Pancreas (tissue), 10 donors: ENCODE measurements at regions not wholly inside any gene's neighbourhood (a gene's known extent, or its start where the extent isn't known, plus 50 kb on each side); places are given as distances from the start of the nearest gene placed in this dataset.

Experiments used
- ATAC-seq, 4 donors: fragments of 200-7000 bp; cut with Tn5 transposase; one replicate each; pipeline versions ENCODE4 v1.8.0 to v1.9.1; 2020; ENCODE audit warnings: mild to moderate bottlenecking in 4 of 4, moderate library complexity in 4 of 4
- DNase-seq, 6 donors: peaks; one replicate each; pipeline ENCODE4 v3.0.0-alpha.2; 2020
- FAIRE-seq: peaks from 2 replicates; lab custom pipeline; 2012; peaks lifted over from hg19 to GRCh38; lab: Jason Lieb, UNC
- H3K27ac ChIP-seq, 4 donors: fragments of 200-600 bp; sonication (generic); 1 replicate in 3 of 4; 2 replicates in 1 of 4; pipeline versions ENCODE4 v1.5.0 to v1.8.0; 2020
- H3K27me3 ChIP-seq, 4 donors: fragments of 200-600 bp; one replicate each; pipeline ENCODE4 v1.8.0; 2021
- H3K36me3 ChIP-seq, 3 donors: fragments of 200-600 bp; sonication (generic) in 1 of 3; one replicate each; pipeline versions ENCODE4 v1.5.0 to v1.8.0; 2020 to 2021
- H3K4me1 ChIP-seq, 3 donors: fragments of 200-600 bp; one replicate each; pipeline ENCODE4 v1.8.0; 2021
- H3K4me3 ChIP-seq, 4 donors: fragments of 200-600 bp; sonication (generic) in 2 of 4; one replicate each; pipeline versions ENCODE4 v1.5.0 to v1.8.0; 2020 to 2021
- H3K9me3 ChIP-seq, 4 donors: fragments of 200-600 bp; one replicate each; pipeline ENCODE4 v1.8.0; 2021
- CTCF ChIP-seq, 4 donors: fragments of 200-600 bp; sonication (generic) in 3 of 4; IDR thresholded peaks; one replicate each; pipeline versions ENCODE4 v1.5.0 to v1.8.0; 2021; ENCODE audit warnings: antibody characterized with exemption in 4 of 4
- WGBS, 2 donors: extraction: QIAGEN DNeasy Blood & Tissue Kit; methylation state at CpG; one replicate each; pipeline ENCODE4 v1.1.7; 2013; 5-methylcytosine and 5-hydroxymethylcytosine counted together
- intact Hi-C, 3 donors: fragments of 100-400 bp; cut with DNase I; formaldehyde crosslinking; loops; one replicate each; pipeline versions ENCODE4 v1.11.1 to v1.14.2; 2022
- donor health status: healthy with polysubstance abuse.
- donor health status: DM: no; HTN: no; CAD: no; lungs with moderate emphysema.
- donor health status: DM: no; HTN: no; CAD: no.
- donor health status: control.
- donor health status: control.
- donor health status: Bipolar disorder and iron deficiency.
- donor health status: DM: yes; HTN: yes; CAD: no.
- donor health status: DM: no; HTN: no; CAD: no.
- donor health status: DM: no; HTN: no; CAD: no.
- donor health status: DM: yes; HTN: yes; CAD: no.

- no peak for ATAC-seq
Observed at GRCh38 chr3:192010490-192010889, 549.5 kb downstream of the PYDC2 start.

GRCh38 chr3:192011137-192011536 is 550.2 kb downstream of the PYDC2 start:
- no peak overlapping the region for H3K4me3 ChIP-seq
- FAIRE-seq (no peak), ATAC-seq (no peak), DNase-seq (no peak)
- no peaks in the 10 kb centered on the region for H3K4me1 ChIP-seq
- no peak for TF ChIP-seq CTCF (IDR thresholded peaks at IDR 0.05)
- no peak overlapping the region for H3K27ac ChIP-seq
- 71 to 77% methylated on average over 1 of the region's 1 CpG for WGBS, 2 donors
- H3K27me3 ChIP-seq: no peaks in the 10 kb centered on the region
- intact Hi-C loops: no loop called here
- no peaks in the 10 kb centered on the region for H3K9me3 ChIP-seq
- no peaks in the 10 kb centered on the region for H3K36me3 ChIP-seq

More at GRCh38 chr3:192010490-192010889, 549.5 kb downstream of the PYDC2 start:
- intact Hi-C loops: no loop called here
- 42 to 66% methylated on average over 2 of the region's 2 CpGs for WGBS, 2 donors
- H3K27ac ChIP-seq: no peak overlapping the region
- no peak overlapping the region for H3K4me3 ChIP-seq
- no peak for FAIRE-seq
- no peak for DNase-seq
- H3K9me3 ChIP-seq: no peaks in the 10 kb centered on the region
- H3K4me1 ChIP-seq: no peaks in the 10 kb centered on the region
- no peaks in the 10 kb centered on the region for H3K27me3 ChIP-seq
- no peaks in the 10 kb centered on the region for H3K36me3 ChIP-seq
- no peak for TF ChIP-seq CTCF (IDR thresholded peaks at IDR 0.05)

- Histone ChIP-seq H3K36me3 (no peaks in the 10 kb centered on the region), H3K27me3 (no peaks in the 10 kb centered on the region), H3K9me3 (no peaks in the 10 kb centered on the region), H3K4me3 (no peak overlapping the region), H3K4me1 (no peaks in the 10 kb centered on the region), H3K27ac (no peak overlapping the region)
- TF ChIP-seq CTCF (IDR thresholded peaks at IDR 0.05): no peak
- 47 to 61% methylated on average over 1 of the region's 1 CpG for WGBS, 2 donors
- intact Hi-C loops: no loop called here
- no peak for ATAC-seq
- FAIRE-seq: no peak
- DNase-seq: no peak
Observed at GRCh38 chr3:192013110-192013509, 552.1 kb downstream of the PYDC2 start.

- H3K27ac ChIP-seq: no peak overlapping the region
- H3K4me3 ChIP-seq: no peak overlapping the region
- no peaks in the 10 kb centered on the region for H3K27me3 ChIP-seq
- H3K36me3 ChIP-seq: no peaks in the 10 kb centered on the region
- intact Hi-C loops: no loop called here
- WGBS, 2 donors: 23 to 26% methylated on average over 2 of the region's 2 CpGs
- DNase-seq (no peak), FAIRE-seq (no peak), ATAC-seq (no peak)
- no peaks in the 10 kb centered on the region for H3K4me1 ChIP-seq
- no peak for TF ChIP-seq CTCF (IDR thresholded peaks at IDR 0.05)
- H3K9me3 ChIP-seq: no peaks in the 10 kb centered on the region
Observed at GRCh38 chr3:192022412-192022811, 561.4 kb downstream of the PYDC2 start.

- no peak for TF ChIP-seq CTCF (IDR thresholded peaks at IDR 0.05)
- DNase-seq (no peak), ATAC-seq (no peak), FAIRE-seq (no peak)
- Histone ChIP-seq H3K4me3 (no peak overlapping the region), H3K27ac (no peak overlapping the region), H3K36me3 (no peaks in the 10 kb centered on the region), H3K9me3 (no peaks in the 10 kb centered on the region), H3K27me3 (no peaks in the 10 kb centered on the region), H3K4me1 (no peaks in the 10 kb centered on the region)
- intact Hi-C loops: no loop called here
- WGBS, 2 donors: 8 to 16% methylated on average over 1 of the region's 1 CpG
Observed at GRCh38 chr3:192024751-192025150, 563.8 kb downstream of the PYDC2 start.
